GM23338 (cell line): ENCODE measurements at regions not wholly inside any gene's neighbourhood (a gene's known extent, or its start where the extent isn't known, plus 50 kb on each side); places are given as distances from the start of the nearest gene placed in this dataset.

Experiments used
- ATAC-seq: fragments of 200-7000 bp; cut with Tn5 transposase; 3 replicates; pipeline ENCODE4 v1.9.1; 2020
- DNase-seq: peaks from one replicate; pipeline ENCODE4 v3.0.0-alpha.2; 2015; ENCODE audit warnings: low spot score
- H2AFZ ChIP-seq: fragments of 200-600 bp; sonication (generic); 2 replicates; pipeline ENCODE4 v1.8.0; 2016; ENCODE audit warnings: antibody characterized with exemption, mild to moderate bottlenecking, moderate library complexity
- H3F3A ChIP-seq: fragments of 200-600 bp; sonication (generic); replicated peaks from 2 replicates; pipeline ENCODE4 v1.8.0; 2017; ENCODE audit warnings: antibody characterized with exemption, mixed run types, low read depth
- H3K27ac ChIP-seq: fragments of 200-600 bp; sonication (generic); 2 replicates; pipeline ENCODE4 v1.6.1; 2016; ENCODE audit warnings: low read depth
- H3K27me3 ChIP-seq: fragments of 200-600 bp; sonication (generic); 2 replicates; pipeline ENCODE4 v1.8.0; 2016; ENCODE audit warnings: mild to moderate bottlenecking, mixed run types, moderate library complexity; ENCODE audit not compliant: insufficient read depth
- H3K36me3 ChIP-seq: fragments of 200-600 bp; sonication (generic); 2 replicates; pipeline ENCODE4 v1.8.0; 2016; ENCODE audit warnings: mild to moderate bottlenecking; ENCODE audit not compliant: insufficient read depth
- H3K4me1 ChIP-seq: fragments of 200-600 bp; sonication (generic); 2 replicates; pipeline ENCODE4 v1.8.0; 2016; ENCODE audit warnings: mild to moderate bottlenecking, moderate library complexity; ENCODE audit not compliant: insufficient read depth
- H3K4me2 ChIP-seq: fragments of 200-600 bp; sonication (generic); 2 replicates; pipeline ENCODE4 v1.7.1; 2017; ENCODE audit warnings: mixed run types
- H3K4me3 ChIP-seq: fragments of 200-600 bp; sonication (generic); 2 replicates; pipeline ENCODE4 v1.6.1; 2016; ENCODE audit warnings: mixed run types
- H3K79me2 ChIP-seq: fragments of 200-600 bp; sonication (generic); replicated peaks from 2 replicates; pipeline ENCODE4 v1.8.0; 2017; ENCODE audit warnings: mild to moderate bottlenecking; ENCODE audit not compliant: insufficient read depth
- H3K9me2 ChIP-seq: fragments of 200-600 bp; sonication (generic); 2 replicates; pipeline ENCODE4 v1.8.0; 2017; ENCODE audit not compliant: insufficient read depth
- H4K20me1 ChIP-seq: fragments of 200-600 bp; sonication (generic); replicated peaks from 2 replicates; pipeline ENCODE4 v1.8.0; 2017; ENCODE audit warnings: mild to moderate bottlenecking; ENCODE audit not compliant: insufficient read depth
- H3K27ac Mint-ChIP-seq: 2 replicates; pipeline ENCODE4 v1.8.0; 2020; ENCODE audit warnings: inconsistent platforms, mild to moderate bottlenecking, moderate library complexity, mixed read lengths
- H3K27me3 Mint-ChIP-seq: 3 replicates; pipeline ENCODE4 v1.8.0; 2022; ENCODE audit warnings: low read depth, mild to moderate bottlenecking, moderate library complexity, mixed read lengths, inconsistent platforms; ENCODE audit not compliant: insufficient read depth, poor library complexity
- H3K36me3 Mint-ChIP-seq: 3 replicates; pipeline ENCODE4 v1.8.0; 2021; ENCODE audit warnings: low read depth, mild to moderate bottlenecking, inconsistent platforms, moderate library complexity, mixed read lengths
- H3K4me1 Mint-ChIP-seq: 3 replicates; pipeline ENCODE4 v1.8.0; 2020; ENCODE audit warnings: mild to moderate bottlenecking, inconsistent platforms, mixed read lengths
- H3K4me3 Mint-ChIP-seq: 3 replicates; pipeline ENCODE4 v1.8.0; 2021; ENCODE audit warnings: moderate library complexity, mild to moderate bottlenecking, inconsistent platforms, mixed read lengths
- H3K9me3 Mint-ChIP-seq: 3 replicates; pipeline ENCODE4 v1.8.0; 2020; ENCODE audit warnings: moderate library complexity, mild to moderate bottlenecking, inconsistent platforms, mixed read lengths
- CTCF ChIP-seq, 2 experiments: fragments of 200-600 bp in 1 of 2; sonication (generic) in 1 of 2; conservative IDR thresholded peaks; 2 replicates each; pipeline versions ENCODE4 v1.5.1 to v1.6.1; 2016 to 2017; ENCODE audit warnings: antibody characterized with exemption in 2 of 2, low read depth in 2 of 2, mild to moderate bottlenecking in 2 of 2, moderate library complexity in 1 of 2
- EZH2 ChIP-seq: fragments of 200-600 bp; sonication (generic); IDR thresholded peaks from one replicate; pipeline ENCODE4 v1.8.0; 2017; ENCODE audit warnings: antibody characterized with exemption, mild to moderate bottlenecking, low read depth; ENCODE audit not compliant: unreplicated experiment
- EZH2phosphoT487 ChIP-seq: fragments of 200-600 bp; sonication (generic); IDR thresholded peaks from one replicate; pipeline ENCODE4 v1.8.1; 2018; ENCODE audit warnings: antibody characterized with exemption; ENCODE audit not compliant: unreplicated experiment
- JUNB ChIP-seq: IDR thresholded peaks from one replicate; pipeline ENCODE4 v1.6.1; 2016; ENCODE audit warnings: antibody characterized with exemption; ENCODE audit not compliant: unreplicated experiment
- POLR2AphosphoS5 ChIP-seq: IDR thresholded peaks from 2 replicates; pipeline ENCODE4 v1.6.1; 2016; ENCODE audit warnings: antibody characterized with exemption, low read depth
- REST ChIP-seq: IDR thresholded peaks from one replicate; pipeline ENCODE4 v1.6.1; 2018; ENCODE audit warnings: antibody characterized with exemption; ENCODE audit not compliant: unreplicated experiment
- STAT1 ChIP-seq: IDR thresholded peaks from one replicate; pipeline ENCODE4 v1.6.1; 2016; ENCODE audit warnings: antibody characterized with exemption; ENCODE audit not compliant: unreplicated experiment
- ZNF114 ChIP-seq: fragments of 250-450 bp; sonication (Bioruptor Pico); IDR thresholded peaks from 2 replicates; pipeline ENCODE4 v1.5.0; 2020; ENCODE audit warnings: mild to moderate bottlenecking, moderate library complexity
- ZNF331 ChIP-seq: fragments of 250-450 bp; sonication (Bioruptor Pico); IDR thresholded peaks from 2 replicates; pipeline ENCODE4 v1.5.0; 2020; ENCODE audit warnings: low read depth, mild to moderate bottlenecking, moderate library complexity
- ZNF462 ChIP-seq: fragments of 250-450 bp; sonication (Bioruptor Pico); IDR thresholded peaks from 2 replicates; pipeline ENCODE4 v1.5.0; 2020; ENCODE audit warnings: mild to moderate bottlenecking, moderate library complexity

GRCh38 chr21:41091616-41092015 lies 76.3 kb upstream of the BACE2 start:
- Mint-ChIP-seq H3K4me1 (peaks cover 3% of the 10 kb centered on the region; the same call in 2 of the 3 replicates), H3K4me3 (no peak overlapping the region), H3K36me3 (peaks cover 6% of the 10 kb centered on the region; the same call in 2 of the 3 replicates), H3K9me3 (peaks cover 81% of the 10 kb centered on the region), H3K27ac (no peak overlapping the region), H3K27me3 (no peaks in the 10 kb centered on the region)
- ATAC-seq: no peak
- H3F3A ChIP-seq: no peaks in the 10 kb centered on the region
- no peaks in the 10 kb centered on the region for H3K9me2 ChIP-seq
- H3K27me3 ChIP-seq: no peaks in the 10 kb centered on the region
- H3K4me1 ChIP-seq: no peaks in the 10 kb centered on the region
- DNase-seq: no peak
- no peak overlapping the region for H2AFZ ChIP-seq
- no peak overlapping the region for H3K4me2 ChIP-seq
- no peaks in the 10 kb centered on the region for H4K20me1 ChIP-seq
- H3K36me3 ChIP-seq: no peaks in the 10 kb centered on the region; the same call in 1 of the 2 replicates
- H3K27ac ChIP-seq: no peak overlapping the region
- no peaks in the 10 kb centered on the region for H3K79me2 ChIP-seq
- TF ChIP-seq ZNF331 (CRISPR knock-in tag) (no peak), ZNF462 (CRISPR knock-in tag) (no peak), JUNB (no peak), EZH2phosphoT487 (no peak), EZH2 (no peak), CTCF (conservative IDR thresholded peaks at IDR 0.05; ENCODE audit: low read depth in 2 of 2) (no peak), POLR2AphosphoS5 (no peak), ZNF114 (no peak), STAT1 (no peak), REST (no peak)
- no peak overlapping the region for H3K4me3 ChIP-seq
